LNCaP clone FGC (cell line): ENCODE measurements at regions not wholly inside any gene's neighbourhood (a gene's known extent, or its start where the extent isn't known, plus 50 kb on each side); places are given as distances from the start of the nearest gene placed in this dataset.

Experiments
- DNase-seq: peaks from one replicate; pipeline ENCODE4 v3.0.0-alpha.2; 2011; ENCODE audit warnings: low read depth
- H3K4me3 ChIP-seq: 2 replicates; pipeline ENCODE4 v1.5.1; 2011; ENCODE audit warnings: mild to moderate bottlenecking, low read depth, low read length, control low read depth
- CTCF ChIP-seq: IDR thresholded peaks from 2 replicates; pipeline ENCODE4 v1.5.1; 2012; ENCODE audit warnings: mild to moderate bottlenecking; ENCODE audit not compliant: control insufficient read depth, insufficient read depth; ENCODE audit errors: extremely low read depth

GRCh38 chr13:30128591-30128990, 178.8 kb downstream of the KATNAL1 start:
- TF ChIP-seq CTCF = no peak
- DNase-seq = no peak
- no peak overlapping the region for H3K4me3 ChIP-seq

GRCh38 chr13:30128095-30128494, 179.3 kb downstream of the KATNAL1 start:
- TF ChIP-seq CTCF = no peak
- DNase-seq = no peak
- H3K4me3 ChIP-seq = no peak overlapping the region

GRCh38 chr13:30126903-30127428, 180.4 kb downstream of the KATNAL1 start:
- no peak for DNase-seq
- no peak for TF ChIP-seq CTCF
- H3K4me3 ChIP-seq = no peak overlapping the region

GRCh38 chr13:30125422-30126073, 181.8 kb downstream of the KATNAL1 start:
- no peak overlapping the region for H3K4me3 ChIP-seq
- TF ChIP-seq CTCF = no peak
- no peak for DNase-seq

GRCh38 chr13:30124131-30124768, 183.1 kb downstream of the KATNAL1 start:
- H3K4me3 ChIP-seq = no peak overlapping the region
- TF ChIP-seq CTCF = no peak
- DNase-seq = no peak

GRCh38 chr13:30123575-30123974, 183.8 kb downstream of the KATNAL1 start:
- no peak for TF ChIP-seq CTCF

More at GRCh38 chr13:30123575-30123974, 183.8 kb downstream of the KATNAL1 start:
- no peak for DNase-seq
- no peak overlapping the region for H3K4me3 ChIP-seq
